ENCODE measurements at regions not wholly inside any gene's neighbourhood (a gene's known extent, or its start where the extent isn't known, plus 50 kb on each side); places are given as distances from the start of the nearest gene placed in this dataset.
"Not testable (repeated sequence)": the region's sequence is repeated elsewhere in the genome, so short reads cannot be mapped to it uniquely, and the experiment has no call there.

- Histone ChIP-seq H3K36me3 (no peaks in the 10 kb centered on the region), H3K4me3 (peak overlapping the region; percentile 21), H3K4me1 (ENCODE audit: control insufficient read depth in 1 of 2, low read depth in 2 of 2) (peaks cover 37 to 59% of the 10 kb centered on the region in 2 donors), H3K27me3 (replicated peaks; ENCODE audit: insufficient read depth) (no peaks in the 10 kb centered on the region), H3K27ac (peak overlapping the region; percentile 73 to 76), H3K9me3 (peaks cover 10% of the 10 kb centered on the region)
- TF ChIP-seq CTCF (IDR thresholded peaks at IDR 0.05) = no peak
- DNase-seq (ENCODE audit: low spot score) (no peak), ATAC-seq (ENCODE audit: insufficient number of reproducible peaks, low FRiP score, low read depth) (peak; percentile 84)
Observed at GRCh38 chr17:63293323-63294075, 152.6 kb downstream of the CYB561 start.

- Histone ChIP-seq H3K9me3 (peaks cover 10% of the 10 kb centered on the region), H3K27ac (peak overlapping the region; percentile 55 to 76)
- ATAC-seq (ENCODE audit: insufficient number of reproducible peaks, low FRiP score, low read depth) = no peak
Observed at GRCh38 chr17:63294776-63295175, 151.3 kb downstream of the CYB561 start.

GRCh38 chr17:63295288-63295687, 150.8 kb downstream of the CYB561 start:
- no peak for DNase-seq (ENCODE audit: low spot score)
- H3K4me3 ChIP-seq = no peak overlapping the region
- no peaks in the 10 kb centered on the region for H3K36me3 ChIP-seq
- no peak for ATAC-seq (ENCODE audit: insufficient number of reproducible peaks, low FRiP score, low read depth)
- H3K27me3 ChIP-seq (replicated peaks; ENCODE audit: insufficient read depth) = no peaks in the 10 kb centered on the region
- TF ChIP-seq CTCF (IDR thresholded peaks at IDR 0.05) = no peak
- peaks cover 10% of the 10 kb centered on the region for H3K9me3 ChIP-seq
- peak overlapping the region; percentile 56 to 76 for H3K27ac ChIP-seq
- H3K4me1 ChIP-seq (ENCODE audit: control insufficient read depth in 1 of 2, low read depth in 2 of 2) = peaks cover 34 to 46% of the 10 kb centered on the region in 2 donors

More at GRCh38 chr17:63294776-63295175, 151.3 kb downstream of the CYB561 start:
- Histone ChIP-seq H3K36me3 (no peaks in the 10 kb centered on the region), H3K4me1 (ENCODE audit: control insufficient read depth in 1 of 2, low read depth in 2 of 2) (peaks cover 34 to 46% of the 10 kb centered on the region in 2 donors), H3K4me3 (no peak overlapping the region), H3K27me3 (replicated peaks; ENCODE audit: insufficient read depth) (no peaks in the 10 kb centered on the region)
- TF ChIP-seq CTCF (IDR thresholded peaks at IDR 0.05) = no peak
- DNase-seq (ENCODE audit: low spot score) = no peak

- Histone ChIP-seq H3K27me3 (replicated peaks; ENCODE audit: insufficient read depth) (no peaks in the 10 kb centered on the region), H3K4me1 (ENCODE audit: control insufficient read depth in 1 of 2, low read depth in 2 of 2) (peaks cover 34 to 45% of the 10 kb centered on the region in 2 donors), H3K9me3 (peaks cover 10% of the 10 kb centered on the region), H3K4me3 (no peak overlapping the region), H3K27ac (peak overlapping the region; percentile 56 to 76), H3K36me3 (no peaks in the 10 kb centered on the region)
- no peak for ATAC-seq (ENCODE audit: insufficient number of reproducible peaks, low FRiP score, low read depth)
- no peak for DNase-seq (ENCODE audit: low spot score)
- TF ChIP-seq CTCF (IDR thresholded peaks at IDR 0.05) = no peak
Observed at GRCh38 chr17:63295839-63296590, 150.1 kb downstream of the CYB561 start.

- not testable (repeated sequence) for DNase-seq (ENCODE audit: low spot score); H3K4me3 ChIP-seq; H3K36me3 ChIP-seq; H3K27me3 ChIP-seq (replicated peaks; ENCODE audit: insufficient read depth); ATAC-seq (ENCODE audit: insufficient number of reproducible peaks, low FRiP score, low read depth); H3K27ac ChIP-seq
- peaks cover 10% of the 10 kb centered on the region for H3K9me3 ChIP-seq
- H3K4me1 ChIP-seq (ENCODE audit: control insufficient read depth in 1 of 2, low read depth in 2 of 2) = peaks cover 12 to 20% of the 10 kb centered on the region in 2 donors
Observed at GRCh38 chr17:63298916-63299315, 147.2 kb downstream of the CYB561 start.
